ENCODE measurements at regions not wholly inside any gene's neighbourhood (a gene's known extent, or its start where the extent isn't known, plus 50 kb on each side); places are given as distances from the start of the nearest gene placed in this dataset.

DNA sequence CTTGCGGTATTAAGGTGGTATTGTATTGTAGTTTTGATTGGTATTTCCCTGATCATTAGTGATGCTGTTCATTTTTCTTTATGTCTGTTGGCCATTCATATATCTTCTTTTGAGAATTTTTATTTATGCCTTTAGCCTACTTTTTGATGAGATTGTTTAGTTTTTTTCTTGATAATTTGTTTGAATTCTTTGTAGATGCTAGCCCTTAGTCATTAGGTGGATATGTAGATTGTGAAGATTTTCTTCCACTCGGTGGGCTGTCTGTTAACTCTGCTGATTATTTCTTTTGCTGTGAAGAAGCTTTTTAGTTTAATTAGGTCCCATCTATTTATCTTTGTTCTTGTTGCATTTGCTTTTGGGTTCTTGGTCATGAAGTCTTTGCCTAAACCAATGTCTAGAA is 115.4 kb downstream of the VPREB1 start:
- TF ChIP-seq, protein P1, sequence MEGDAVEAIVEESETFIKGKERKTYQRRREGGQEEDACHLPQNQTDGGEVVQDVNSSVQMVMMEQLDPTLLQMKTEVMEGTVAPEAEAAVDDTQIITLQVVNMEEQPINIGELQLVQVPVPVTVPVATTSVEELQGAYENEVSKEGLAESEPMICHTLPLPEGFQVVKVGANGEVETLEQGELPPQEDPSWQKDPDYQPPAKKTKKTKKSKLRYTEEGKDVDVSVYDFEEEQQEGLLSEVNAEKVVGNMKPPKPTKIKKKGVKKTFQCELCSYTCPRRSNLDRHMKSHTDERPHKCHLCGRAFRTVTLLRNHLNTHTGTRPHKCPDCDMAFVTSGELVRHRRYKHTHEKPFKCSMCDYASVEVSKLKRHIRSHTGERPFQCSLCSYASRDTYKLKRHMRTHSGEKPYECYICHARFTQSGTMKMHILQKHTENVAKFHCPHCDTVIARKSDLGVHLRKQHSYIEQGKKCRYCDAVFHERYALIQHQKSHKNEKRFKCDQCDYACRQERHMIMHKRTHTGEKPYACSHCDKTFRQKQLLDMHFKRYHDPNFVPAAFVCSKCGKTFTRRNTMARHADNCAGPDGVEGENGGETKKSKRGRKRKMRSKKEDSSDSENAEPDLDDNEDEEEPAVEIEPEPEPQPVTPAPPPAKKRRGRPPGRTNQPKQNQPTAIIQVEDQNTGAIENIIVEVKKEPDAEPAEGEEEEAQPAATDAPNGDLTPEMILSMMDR (IDR thresholded peaks at IDR 0.05 in 4 of 5, conservative IDR thresholded peaks at IDR 0.05 in 1 of 5): no peak
- TF ChIP-seq POLR2A (IDR thresholded peaks at IDR 0.05): no peak

Data from gastrocnemius medialis (tissue), 4 donors.